ENCODE measurements at regions not wholly inside any gene's neighbourhood (a gene's known extent, or its start where the extent isn't known, plus 50 kb on each side); places are given as distances from the start of the nearest gene placed in this dataset.
A peak's percentile ranks its signal among the peaks of the same experiment; 100 is the strongest.

DNA sequence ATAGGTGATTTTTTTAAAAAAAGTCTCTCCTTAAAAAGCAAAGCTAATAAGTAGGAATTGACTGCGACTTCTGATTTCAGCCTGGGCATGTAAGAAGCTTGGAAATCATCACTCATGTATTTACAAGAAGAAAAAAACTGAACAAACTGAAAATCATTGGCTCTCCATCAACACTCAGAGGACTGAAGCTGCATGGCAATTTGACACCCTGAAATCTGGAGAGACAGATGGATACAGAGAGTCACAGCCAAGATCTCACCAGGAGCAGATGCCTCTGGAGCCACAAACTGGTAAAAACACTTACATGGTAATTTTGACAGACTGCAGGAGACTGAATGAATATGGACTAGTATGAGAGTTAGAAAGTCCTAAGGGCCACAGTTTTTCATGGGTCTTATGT is 191.2 kb upstream of the TCF21 start:
- no peak for DNase-seq

DNA sequence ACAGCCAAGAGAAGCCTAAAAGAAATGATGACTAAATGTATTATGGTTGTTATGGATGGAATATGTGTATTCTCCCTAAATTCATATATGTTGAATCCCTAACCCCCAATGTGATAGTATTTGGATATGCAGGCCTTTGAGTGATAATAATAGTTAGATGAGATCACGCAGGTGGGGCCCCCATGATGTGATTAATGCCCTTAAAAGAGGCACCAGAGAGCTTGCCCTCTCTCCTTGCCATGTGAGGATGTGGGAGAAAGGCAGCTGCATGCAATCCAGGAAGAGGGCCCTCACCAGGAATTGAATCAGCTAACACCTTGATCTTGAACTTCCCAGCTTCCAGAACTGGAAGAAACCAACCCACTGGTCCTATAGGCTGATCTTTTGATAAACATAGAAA is 190.6 kb upstream of the TCF21 start:
- no peak for DNase-seq

DNA sequence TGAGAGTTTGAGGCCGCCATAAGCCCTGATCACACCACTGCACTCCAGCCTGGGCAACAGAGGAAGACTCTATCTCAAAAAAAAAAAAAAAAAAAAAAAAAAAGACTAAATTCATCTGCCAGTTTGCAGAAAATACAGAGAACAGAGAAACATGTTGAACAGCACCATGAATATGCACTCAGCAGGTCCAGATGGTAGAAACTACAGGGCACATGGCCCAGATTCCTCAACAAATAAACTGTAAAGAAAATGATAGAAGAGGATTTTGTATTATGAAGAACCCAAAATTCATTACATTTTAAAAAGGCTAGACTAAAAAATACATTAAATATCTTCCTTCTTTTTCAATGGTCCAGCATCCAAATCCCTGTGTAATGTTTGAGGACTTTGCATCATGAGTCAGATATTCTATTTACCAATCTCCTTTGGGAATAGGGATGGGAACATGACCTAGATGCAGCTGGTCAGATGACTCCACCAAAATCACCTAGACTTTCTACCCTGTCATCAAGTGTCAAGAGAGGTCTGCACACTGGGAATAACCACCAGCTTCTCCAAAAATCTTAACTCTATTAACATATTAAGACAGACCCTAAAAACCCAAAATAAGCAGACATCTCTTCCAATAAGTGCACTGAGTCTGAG is 189.1 kb upstream of the TCF21 start:
- DNase-seq = no peak

DNA sequence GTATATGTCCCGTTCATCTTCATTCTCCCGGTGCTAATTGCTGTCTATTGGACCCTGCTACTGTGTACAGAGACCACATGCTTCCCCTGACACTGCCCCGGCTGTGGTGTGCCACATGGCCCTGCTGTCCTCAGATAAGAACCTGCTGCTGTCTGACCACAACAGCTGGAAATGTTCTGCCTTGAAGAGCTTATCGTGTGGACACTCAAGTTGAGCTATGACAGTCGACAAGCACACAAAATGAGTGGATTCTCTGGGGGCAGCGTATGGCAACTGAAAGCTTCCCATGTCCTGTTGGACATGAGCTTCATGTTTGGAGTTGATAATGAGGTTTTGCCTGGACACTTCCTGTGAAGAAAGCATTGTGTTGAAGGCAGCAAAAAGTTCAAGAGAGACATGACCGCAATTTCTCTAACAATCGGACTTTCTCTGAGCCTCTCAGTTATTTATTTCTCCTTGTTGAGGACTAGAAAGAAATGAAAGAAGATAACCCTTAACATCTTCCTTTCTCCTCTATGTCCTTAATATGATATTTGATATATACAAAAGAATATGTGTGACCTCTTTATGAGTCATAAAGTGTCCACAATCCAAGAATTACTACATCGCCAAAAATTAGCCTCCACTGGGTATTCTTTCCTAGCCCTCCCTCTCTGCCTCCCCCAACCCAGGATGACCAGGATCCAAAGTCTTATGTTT is 187.1 kb upstream of the TCF21 start:
- DNase-seq = no peak

DNA sequence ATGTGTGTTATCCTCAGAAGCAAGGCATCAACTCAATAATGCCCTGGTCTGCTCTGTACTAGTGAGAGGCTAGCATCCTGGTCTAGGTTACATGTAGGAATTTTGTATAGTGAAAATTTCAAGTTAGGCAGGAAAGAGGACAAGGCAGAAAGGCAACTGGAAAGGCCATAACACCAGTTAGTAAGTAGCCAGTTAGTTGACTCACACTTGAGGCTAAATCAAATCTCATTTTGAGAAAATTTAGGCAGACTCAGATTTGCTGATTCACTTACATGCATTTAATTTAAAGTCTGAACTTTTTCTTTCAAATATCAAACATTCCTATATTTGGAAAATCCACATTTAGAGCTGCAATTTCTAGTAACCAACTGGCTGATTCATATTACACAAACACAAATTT is 184.5 kb upstream of the TCF21 start:
- DNase-seq = no peak

DNA sequence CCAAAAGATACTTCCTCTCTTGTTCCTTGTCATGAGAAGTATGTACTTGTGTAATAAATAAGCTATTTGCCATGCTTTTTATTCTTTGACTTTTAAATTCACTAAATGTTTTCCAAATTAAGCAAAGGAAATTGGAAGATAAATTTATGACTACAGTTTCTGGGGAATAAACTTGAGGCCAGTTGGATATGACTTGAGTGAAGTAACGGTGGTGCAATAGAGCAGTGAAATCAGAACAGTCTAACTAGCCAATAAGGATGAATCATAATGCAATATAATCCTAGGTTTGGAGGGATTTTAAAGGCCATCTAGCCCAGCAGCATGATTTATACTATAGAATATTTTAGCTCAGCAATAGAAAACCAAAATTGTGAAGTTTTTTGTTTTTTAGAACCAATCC is 183.8 kb upstream of the TCF21 start:
- no peak for DNase-seq

DNA sequence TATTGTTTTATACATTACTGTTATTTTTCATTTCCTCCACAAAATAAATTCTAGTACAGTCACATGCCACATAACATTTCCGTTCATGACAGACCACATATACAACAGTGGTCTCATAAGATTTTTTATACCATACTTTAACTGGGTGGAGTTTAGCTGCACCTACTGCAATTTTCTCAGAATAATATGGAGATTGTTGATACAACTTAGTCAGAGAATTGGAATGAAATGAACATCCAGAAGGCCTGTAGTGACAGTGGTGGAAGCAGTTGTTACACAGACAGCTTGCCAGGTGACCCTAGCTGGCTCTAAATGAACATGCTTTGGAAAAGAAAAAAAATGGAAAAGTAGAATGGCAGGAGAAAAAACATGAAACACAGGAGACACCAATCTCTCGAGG is 183.2 kb upstream of the TCF21 start:
- DNase-seq = no peak

DNA sequence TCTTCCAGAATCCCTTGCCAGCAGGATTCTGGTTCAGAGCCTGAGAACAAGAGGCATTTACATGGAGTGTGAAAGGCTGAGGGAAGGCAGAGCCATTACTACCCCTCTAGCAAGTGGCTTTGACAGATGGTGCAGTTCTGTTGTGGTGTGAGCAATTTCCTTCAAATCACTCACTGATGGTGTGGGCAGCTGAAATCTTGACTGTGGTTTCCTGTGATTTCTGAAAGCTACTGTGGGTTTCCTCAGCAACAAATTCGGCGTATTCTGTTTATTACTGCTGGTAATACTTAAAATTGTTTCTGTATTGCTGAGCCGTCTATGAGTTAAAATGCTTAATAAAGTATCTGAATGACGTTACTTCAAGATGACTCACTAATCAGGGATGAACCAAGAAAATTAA is 181.5 kb upstream of the TCF21 start:
- DNase-seq = peak; percentile 4

DNA sequence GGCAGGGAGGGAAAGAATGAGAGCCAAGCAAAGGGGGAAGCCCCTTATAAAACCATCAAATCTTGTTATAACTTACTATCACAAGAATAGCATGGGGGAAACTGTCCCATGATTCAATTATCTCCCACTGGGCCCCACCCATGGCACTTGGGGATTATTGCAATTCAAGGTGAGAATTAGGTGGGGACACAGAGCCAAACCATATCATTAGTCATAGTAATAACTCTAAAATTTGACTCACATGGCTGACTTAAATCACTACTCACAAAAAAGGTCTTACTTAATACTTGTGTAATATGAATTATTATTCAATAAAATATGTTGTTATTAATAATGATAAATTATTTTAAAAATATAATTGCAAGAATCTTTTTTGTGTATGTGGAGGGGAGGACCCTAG is 178.1 kb upstream of the TCF21 start:
- DNase-seq = no peak

DNA sequence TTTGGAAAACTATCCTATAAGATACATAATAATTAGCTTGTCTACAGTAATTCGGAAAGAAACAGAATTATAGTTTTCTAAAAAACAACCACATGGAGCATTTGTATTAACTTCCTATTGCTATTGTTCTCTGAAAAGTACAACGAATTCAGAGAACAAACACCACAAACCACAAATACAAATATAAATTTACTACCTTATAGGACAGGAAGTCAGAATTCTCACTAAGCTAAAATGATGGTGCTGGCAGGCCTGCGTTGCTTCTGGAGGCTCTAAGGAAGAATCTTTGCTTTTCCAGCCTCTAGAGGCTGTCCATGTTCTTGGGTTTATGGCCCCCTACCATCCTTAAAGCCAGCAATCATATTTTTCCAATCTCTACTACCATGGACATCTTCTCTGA is 173.6 kb upstream of the TCF21 start:
- no peak for DNase-seq

DNA sequence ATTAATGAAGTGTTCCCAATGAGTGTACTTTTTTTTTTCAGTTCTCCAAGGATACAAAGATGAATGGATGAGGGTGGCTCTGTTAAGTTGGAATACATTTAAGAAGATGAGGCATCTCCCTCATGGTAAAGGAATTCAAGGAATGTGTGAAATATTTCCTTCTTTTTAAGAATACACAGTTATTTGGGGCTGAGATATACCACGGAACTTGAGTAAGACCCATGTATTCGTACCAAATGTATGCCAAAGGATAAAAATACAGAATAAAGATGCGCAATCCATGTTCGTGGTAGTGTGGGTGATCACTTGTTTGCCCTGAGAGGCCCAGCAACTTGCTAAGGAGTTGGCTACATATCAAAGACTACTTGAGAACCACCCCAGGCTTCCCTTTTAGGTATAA is 164.2 kb upstream of the TCF21 start:
- DNase-seq = no peak

DNA sequence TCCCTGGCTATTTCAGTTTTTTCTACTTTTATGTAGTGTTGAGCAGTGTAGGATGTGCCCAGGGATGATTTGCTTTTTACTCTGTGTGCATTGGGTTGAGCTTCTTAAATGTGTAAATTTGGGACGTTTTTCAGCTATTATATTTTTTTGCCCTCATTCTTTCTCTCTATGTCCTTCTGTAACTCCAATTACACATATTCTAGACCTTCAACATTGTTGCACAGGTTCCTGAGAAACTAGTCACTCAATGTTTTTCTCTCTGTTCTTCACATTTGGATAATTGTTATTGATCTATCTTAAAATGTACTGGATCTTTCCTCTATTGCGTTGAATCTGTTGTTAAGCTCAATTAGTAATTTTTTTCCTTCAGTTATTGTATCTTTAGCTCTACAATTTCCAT is 162.7 kb upstream of the TCF21 start:
- DNase-seq = no peak

DNA sequence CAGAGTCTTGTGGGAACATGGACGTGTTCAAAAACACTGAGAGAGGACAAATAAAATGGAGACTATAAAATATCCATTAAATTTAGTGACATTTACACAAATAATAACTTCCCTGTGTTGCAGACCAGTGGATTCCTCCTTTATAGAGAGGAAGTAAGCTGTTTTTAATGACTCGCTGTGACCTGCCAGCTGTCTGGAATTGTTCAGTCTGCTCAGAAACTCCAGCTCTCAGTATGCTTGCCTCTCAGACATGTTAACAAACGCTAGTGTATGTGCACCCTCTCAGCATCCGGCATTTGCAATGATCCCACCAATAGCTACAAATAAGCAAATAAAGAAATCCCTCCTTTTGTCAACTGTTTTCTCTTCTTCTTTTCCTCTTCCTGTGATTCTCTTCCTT is 158.0 kb upstream of the TCF21 start:
- no peak for DNase-seq

DNA sequence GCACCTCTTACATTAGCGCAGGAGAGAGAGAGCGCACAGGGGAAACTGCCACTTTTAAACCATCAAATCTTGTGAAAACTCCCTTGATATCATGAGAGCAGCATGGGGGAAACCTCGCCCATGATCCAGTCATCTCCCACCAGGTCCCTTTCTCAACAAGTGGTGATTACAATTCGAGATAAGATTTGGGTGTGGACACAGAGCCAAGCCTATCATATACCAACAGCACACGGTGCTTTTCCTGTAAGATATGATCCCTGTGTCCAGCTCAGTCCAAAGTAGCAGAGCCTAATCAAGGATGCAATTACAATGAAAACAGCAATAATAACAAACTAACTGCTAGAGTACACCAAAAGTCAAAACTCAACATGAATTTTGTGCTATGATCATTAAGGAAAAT is 148.7 kb upstream of the TCF21 start:
- DNase-seq = no peak

DNA sequence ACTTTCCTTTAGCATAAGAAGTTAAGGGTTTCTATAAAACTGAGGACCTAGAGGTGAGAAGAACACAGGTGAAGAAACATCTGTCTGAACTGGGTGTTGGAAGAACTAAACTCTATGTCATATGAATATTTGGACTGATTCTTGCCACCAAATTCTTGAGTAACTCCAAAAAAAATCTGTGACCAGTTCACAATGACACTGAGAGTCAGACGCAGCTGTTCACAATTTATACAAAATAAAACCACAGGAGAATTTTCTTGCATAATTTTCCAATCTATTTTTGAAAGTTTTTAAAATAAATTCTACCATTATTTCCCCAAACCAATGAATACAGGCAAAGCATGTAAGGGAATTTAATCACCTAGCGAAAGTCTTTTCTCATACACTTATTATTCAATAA is 148.1 kb upstream of the TCF21 start:
- no peak for DNase-seq

DNA sequence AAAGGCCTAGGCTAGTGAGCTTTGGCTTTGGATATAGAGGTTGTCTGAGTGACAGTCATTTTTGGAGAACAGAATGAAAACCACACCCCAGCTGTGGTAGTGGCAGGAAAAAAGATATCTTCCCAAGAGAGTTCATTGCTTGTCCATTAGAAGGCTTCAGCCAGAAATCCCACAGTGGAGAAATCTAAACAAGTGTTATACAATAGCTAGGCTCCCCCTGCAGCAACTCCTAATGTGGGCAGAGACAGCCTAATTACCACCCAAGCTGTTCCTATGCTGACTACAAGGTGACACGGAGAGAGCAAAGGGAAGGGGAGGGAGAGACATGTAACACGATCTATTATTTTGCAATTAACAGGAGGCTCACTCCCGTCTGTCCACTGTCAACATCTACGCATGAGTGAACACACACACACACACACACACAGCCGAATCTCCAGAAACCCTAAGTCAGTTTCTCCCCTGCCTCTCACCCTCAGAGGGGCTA is 147.5 kb upstream of the TCF21 start:
- no peak for DNase-seq

DNA sequence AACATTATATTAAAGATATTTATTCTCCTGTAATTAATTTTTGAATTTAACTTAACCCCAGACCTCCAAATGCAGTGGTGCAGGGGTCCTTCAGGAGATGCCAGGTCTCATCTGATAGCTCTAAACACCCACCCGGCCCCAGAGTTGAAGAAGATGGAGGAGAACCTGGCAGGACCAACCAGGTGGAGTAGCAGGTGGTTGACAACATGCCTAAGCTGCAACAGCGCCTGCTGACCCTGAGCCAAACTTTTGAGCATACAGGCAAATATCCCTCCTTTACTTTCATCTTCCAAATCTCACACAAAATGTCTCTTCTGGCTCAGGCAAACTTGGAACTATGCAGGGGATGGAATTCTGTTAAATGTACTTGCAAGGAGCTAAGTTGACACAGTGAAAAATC is 145.3 kb upstream of the TCF21 start:
- DNase-seq = no peak

DNA sequence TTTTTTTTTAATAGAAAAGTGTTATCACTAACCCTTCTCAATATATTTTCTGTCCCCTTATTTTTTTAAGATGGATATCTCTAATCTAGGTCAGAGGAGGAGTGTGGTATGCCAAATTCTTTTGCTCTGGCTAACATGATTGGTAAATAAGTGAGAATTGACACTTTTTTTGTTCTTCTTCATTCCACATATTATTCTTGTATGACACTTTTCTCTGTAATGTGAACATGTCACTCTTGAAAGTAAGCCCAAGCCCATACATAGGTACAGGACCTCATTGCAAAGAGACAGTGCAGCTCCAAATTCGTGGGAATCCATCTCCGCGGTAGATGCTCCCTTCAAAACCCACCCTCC is 142.5 kb upstream of the TCF21 start:
- no peak for DNase-seq

DNA sequence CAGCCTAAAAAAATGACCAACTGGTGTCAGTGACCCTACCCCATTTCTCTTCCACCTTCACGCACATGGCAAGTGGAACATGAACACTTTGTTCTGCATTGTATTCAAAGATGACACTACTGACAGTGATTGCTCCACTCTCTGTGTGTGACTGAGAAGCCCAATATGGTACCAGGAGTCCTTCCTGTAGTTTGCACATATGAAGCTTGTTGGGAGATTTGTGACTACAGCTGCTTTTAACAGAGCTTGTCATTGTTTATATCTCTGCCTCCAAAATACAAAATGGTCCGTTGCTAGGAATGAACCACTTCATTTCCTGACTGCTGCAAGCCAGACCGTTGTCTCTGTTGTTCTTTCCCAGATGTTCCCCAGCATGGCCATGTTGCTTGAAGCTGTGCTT is 140.3 kb upstream of the TCF21 start:
- DNase-seq = no peak

DNA sequence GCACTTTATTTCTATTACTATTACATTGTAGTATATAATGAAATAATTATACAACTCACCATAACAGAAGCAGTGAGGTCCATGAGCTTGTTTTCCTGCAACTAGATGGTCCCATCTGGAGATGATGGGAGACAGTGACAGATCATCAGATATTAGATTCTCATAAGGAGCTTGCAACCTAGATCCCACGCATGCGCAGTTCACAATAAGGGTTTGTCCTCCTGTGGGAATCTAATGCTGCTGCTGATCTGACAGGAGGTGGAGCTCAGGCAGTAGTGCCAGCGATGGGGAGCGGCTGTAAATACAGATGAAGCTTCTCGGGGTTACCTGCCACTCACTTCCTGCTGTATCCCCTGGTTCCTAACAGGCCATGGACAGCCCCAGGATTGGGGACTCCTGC is 139.5 kb upstream of the TCF21 start:
- DNase-seq = no peak

DNA sequence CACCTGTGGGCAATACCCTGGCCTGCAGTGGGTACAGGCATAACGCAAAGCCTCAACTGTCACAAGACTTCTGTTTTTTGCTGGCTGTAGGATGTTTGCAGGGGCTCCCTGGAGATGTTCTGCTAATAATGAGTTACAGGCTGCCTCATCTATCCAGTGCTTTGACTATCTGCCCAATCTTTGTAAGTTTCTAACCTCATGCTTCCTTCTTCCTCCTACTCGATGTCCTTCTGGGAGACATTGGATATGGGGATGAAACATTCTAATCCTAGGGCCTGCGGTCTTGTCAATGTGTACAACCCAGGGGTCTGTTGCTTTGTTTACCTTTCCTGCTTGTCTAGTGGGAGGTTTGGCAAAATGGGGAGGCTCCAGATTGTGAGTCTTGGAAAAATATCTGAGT is 136.8 kb upstream of the TCF21 start:
- no peak for DNase-seq

DNA sequence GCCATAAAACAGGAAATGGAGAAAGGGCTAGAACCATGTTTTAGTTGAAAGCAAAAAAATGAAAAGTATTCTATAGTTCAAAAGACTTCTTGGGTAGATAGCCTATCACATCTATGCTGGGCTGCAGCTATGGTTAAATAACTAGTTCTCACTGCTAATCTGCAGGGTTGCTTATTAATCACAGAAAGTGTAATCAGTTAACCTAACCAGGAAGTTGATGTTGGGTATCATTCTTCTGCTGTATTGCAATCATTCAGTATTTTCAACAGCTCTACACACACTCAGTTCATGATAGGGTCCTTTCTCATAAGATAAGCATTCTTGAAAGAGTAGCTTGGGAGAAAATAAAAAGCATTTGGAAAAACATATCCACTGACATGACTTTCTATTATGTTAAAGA is 135.2 kb upstream of the TCF21 start:
- no peak for DNase-seq

DNA sequence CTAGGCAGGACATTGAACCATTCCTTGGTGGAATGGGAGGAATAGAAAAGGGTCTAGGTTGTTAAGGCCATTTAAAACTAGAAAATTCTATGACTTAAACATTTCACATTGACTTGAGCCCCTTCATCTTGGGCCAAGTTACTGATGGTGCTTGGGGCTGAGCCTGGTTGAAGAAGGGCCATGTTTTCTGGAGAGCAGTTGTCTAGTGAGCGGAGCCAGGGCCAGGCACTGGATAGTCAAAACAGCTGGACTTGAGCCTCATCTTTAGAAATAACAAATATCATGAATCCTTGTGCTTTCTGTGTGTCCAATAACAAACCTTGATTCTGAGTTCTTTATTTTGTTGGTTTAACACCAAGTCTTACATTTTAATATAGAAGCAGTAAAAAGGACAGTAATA is 134.6 kb upstream of the TCF21 start:
- no peak for DNase-seq

DNA sequence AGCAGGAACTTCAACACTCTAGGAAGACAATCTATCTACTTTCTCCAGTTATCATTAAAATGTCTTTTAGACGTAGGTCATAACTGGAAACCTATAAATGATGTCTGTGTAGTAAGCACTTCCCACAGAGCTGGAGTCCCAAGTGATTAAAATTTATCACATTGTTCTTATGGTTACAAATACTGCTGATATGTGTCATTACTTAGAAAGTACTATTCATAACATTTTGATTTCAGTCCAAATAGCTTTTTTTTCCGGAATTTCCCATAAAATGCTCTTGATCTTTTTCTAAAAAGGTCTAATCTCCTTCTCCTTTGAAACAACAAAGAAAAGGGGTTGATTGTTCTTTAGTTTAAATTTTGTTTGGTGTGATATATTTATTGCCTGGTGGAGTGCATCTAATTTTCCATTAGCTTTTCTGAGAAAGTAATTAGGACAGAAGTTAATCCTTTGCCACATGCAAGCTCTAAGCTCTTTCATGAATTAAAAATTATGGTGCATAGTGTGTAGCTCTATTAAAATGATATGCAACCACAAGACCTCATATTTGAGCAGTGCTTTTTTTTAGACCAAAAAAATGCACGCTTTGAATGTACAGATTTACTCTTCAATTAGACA is 132.7 kb upstream of the TCF21 start:
- no peak for DNase-seq

DNA sequence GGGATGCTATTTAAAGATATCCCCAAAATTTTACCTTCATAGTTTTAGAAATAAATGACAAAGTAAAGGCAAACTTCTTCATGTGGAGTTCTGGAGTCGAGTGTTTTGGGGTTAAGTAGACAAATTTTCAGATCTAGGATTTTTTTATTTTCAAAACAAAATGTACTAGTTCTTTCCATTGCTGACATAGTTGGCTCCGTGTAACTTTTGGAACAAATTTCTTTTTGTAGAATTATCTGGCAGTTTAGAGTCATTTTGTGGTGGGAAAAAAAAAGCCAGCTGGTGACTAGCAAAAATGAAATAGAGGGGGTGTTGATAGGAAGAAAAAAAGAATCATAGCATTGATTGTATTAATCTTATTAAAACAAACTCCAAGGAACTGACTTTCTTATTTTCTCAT is 131.6 kb upstream of the TCF21 start:
- DNase-seq = no peak
